Immature natural killer cell (primary cell): ENCODE measurements at regions not wholly inside any gene's neighbourhood (a gene's known extent, or its start where the extent isn't known, plus 50 kb on each side); places are given as distances from the start of the nearest gene placed in this dataset.
"Not testable (repeated sequence)": the region's sequence is repeated elsewhere in the genome, so short reads cannot be mapped to it uniquely, and the experiment has no call there.

Experiments
- DNase-seq, 3 donors: peaks; one replicate each; pipeline ENCODE4 v3.0.0; 2022; ENCODE audit warnings: mixed read lengths in 1 of 3
- H3K27ac Mint-ChIP-seq, 6 donors: one replicate each; pipeline ENCODE4 v1.8.0; 2020; ENCODE audit warnings: mixed read lengths in 6 of 6, mild to moderate bottlenecking in 5 of 6, inconsistent platforms in 4 of 6, moderate library complexity in 3 of 6
- H3K27me3 Mint-ChIP-seq, 3 donors: one replicate each; pipeline ENCODE4 v1.8.0; 2020 to 2021; ENCODE audit warnings: low read depth in 3 of 3, mild to moderate bottlenecking in 3 of 3, mixed read lengths in 3 of 3, moderate library complexity in 3 of 3, inconsistent platforms in 1 of 3
- H3K36me3 Mint-ChIP-seq, 3 donors: one replicate each; pipeline ENCODE4 v1.8.0; 2020; ENCODE audit warnings: mixed read lengths in 3 of 3, inconsistent platforms in 2 of 3, mild to moderate bottlenecking in 2 of 3
- H3K4me1 Mint-ChIP-seq, 2 donors: one replicate each; pipeline ENCODE4 v1.8.0; 2020; ENCODE audit warnings: inconsistent platforms in 2 of 2, mild to moderate bottlenecking in 2 of 2, mixed read lengths in 2 of 2, moderate library complexity in 1 of 2
- H3K4me3 Mint-ChIP-seq, 5 donors: one replicate each; pipeline ENCODE4 v1.8.0; 2020; ENCODE audit warnings: mild to moderate bottlenecking in 5 of 5, mixed read lengths in 5 of 5, inconsistent platforms in 3 of 5, moderate library complexity in 3 of 5
- H3K9me3 Mint-ChIP-seq, 6 donors: one replicate each; pipeline ENCODE4 v1.8.0; 2020; ENCODE audit warnings: mild to moderate bottlenecking in 6 of 6, mixed read lengths in 6 of 6, inconsistent platforms in 4 of 6, moderate library complexity in 3 of 6

DNA sequence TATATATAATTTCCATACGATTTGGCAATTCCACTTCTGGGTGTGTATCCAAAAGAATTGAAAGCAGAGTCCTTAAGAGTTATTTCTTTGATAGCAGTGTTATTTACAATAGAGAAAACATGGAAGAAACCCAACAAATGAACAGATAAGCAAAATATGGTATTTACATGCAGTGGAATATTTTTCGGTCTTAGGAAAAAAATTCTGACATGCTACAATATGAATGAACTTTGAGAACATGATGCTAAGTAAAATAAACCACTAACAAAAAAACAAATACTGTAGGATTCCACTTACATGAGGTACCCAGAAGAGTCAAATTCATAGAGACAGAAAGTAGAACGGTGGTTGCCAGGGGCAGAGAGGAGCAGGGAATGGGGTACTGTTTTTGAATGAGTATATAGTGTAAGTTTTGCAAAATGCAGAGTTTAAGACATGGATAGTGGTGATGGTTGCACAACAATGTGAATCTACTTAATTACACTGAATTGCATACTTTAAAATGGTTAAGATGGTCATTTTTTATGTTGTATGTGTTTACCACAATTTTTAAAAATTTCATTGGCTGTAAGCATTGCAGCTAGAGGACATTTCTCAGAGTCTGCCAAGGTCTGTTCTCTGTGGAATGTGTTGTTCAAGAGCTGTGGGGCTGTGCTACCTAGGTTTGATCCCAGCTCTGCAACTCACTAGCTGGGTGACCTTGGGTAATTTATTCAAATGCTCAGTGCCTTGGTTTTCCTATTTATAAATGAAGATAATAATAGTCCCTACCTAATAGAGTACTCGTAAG is 122.1 kb downstream of the MEX3B start:
- Mint-ChIP-seq H3K36me3 (no peaks in the 10 kb centered on the region), H3K4me1 (no peaks in the 10 kb centered on the region), H3K9me3 (peaks cover 0 to 11% (median under 1%) of the 10 kb centered on the region in 6 donors), H3K27me3 (peaks cover 3 to 8% (median 8%) of the 10 kb centered on the region in 3 donors), H3K4me3 (no peak overlapping the region), H3K27ac (no peak overlapping the region)
- no peak for DNase-seq

DNA sequence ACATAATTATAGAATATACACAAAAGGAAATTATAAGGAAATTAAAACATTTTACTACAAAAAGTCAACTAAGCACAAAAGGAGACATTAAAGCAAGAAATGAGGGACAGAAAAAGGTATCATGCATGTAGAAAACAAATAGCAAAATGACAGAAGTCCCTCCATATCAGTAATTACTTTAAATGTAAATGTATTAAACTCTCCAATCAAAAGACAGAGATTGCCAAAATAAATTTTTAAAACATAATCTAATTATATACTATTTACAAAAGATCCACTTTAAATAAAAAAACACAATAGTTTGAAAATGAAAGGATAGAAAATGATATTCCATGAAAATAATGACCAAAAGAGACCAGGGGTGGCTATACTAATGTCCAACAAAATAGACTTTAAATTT is 123.7 kb downstream of the MEX3B start:
- Mint-ChIP-seq H3K9me3 (peaks cover 0 to 17% (median 6%) of the 10 kb centered on the region in 6 donors), H3K27ac (no peak overlapping the region), H3K27me3 (peaks cover 8 to 10% (median 8%) of the 10 kb centered on the region in 3 donors), H3K4me1 (no peaks in the 10 kb centered on the region), H3K4me3 (no peak overlapping the region), H3K36me3 (peaks cover 0 to 5% (median 0%) of the 10 kb centered on the region in 3 donors)
- no peak for DNase-seq

DNA sequence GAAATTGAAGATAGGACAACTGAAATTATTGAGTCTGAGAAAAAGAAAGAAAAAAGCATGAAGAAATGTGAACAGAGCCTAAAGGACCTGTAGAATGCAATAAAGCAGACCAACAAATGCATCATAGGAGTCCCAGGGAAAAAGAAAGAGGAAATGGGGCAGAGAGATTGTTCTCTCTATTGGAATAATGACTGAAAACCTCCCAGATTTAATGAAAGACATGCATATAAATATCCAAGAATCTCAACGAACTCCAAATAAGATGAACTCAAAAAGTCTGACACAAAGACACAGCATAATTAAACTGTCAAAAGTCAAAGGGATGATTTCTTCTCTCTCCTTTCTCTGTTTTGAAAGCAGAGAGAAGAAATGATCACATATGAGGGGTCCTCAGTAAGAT is 124.7 kb downstream of the MEX3B start:
- peaks cover 0 to 5% (median 0%) of the 10 kb centered on the region in 3 donors for H3K36me3 Mint-ChIP-seq
- H3K4me3 Mint-ChIP-seq, result no peak overlapping the region
- H3K4me1 Mint-ChIP-seq, result no peaks in the 10 kb centered on the region
- H3K27ac Mint-ChIP-seq, result no peak overlapping the region
- DNase-seq, result no peak
- peaks cover 8 to 9% (median 8%) of the 10 kb centered on the region in 3 donors for H3K27me3 Mint-ChIP-seq
- peaks cover 0 to 17% (median 6%) of the 10 kb centered on the region in 6 donors for H3K9me3 Mint-ChIP-seq

DNA sequence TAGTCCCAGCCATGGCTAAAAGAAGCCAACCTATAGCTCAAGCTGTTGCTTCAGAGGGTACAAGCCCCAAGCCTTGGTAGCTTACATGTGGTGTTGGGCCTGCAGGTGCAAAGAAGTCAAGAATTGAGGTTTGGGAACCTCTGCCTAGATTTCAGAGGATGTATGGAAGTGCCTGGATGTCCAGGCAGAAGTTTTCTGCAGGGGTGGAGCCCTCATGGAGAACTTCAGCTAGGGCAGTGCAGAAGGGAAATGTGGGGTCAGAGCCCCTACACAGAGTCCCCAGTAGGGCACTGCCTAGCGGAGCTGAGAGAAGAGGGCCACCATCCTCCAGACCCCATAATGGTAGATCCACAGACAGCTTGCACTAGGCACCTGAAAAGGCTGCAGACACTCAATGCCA is 127.1 kb downstream of the MEX3B start:
- H3K4me3 Mint-ChIP-seq, H3K27me3 Mint-ChIP-seq, H3K27ac Mint-ChIP-seq, H3K4me1 Mint-ChIP-seq, H3K36me3 Mint-ChIP-seq, DNase-seq: not testable (repeated sequence)
- H3K9me3 Mint-ChIP-seq, result peaks cover 0 to 17% (median 6%) of the 10 kb centered on the region in 6 donors

DNA sequence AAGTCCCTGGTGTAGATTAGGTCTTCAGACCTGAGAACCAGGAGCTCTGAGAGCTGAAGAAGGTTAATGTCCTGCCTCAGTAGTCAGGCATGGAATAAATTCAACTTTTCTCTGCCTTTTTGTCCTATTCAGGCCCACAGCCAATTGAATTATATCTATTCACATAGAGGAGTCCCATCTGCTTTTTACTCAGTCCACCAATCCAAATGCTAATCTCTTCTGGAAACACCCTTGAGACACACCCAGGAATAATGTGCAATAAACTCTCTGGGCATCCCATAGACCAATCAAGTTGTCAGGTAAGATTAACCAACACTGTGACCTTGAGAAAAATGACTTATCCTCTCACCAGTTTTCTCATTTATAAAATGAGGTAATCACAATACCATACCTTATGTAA is 129.4 kb downstream of the MEX3B start:
- no peak for DNase-seq
- H3K27ac Mint-ChIP-seq, result no peak overlapping the region
- H3K9me3 Mint-ChIP-seq, result peaks cover 0 to 17% (median 6%) of the 10 kb centered on the region in 6 donors
- peaks cover 2 to 8% (median 5%) of the 10 kb centered on the region in 3 donors for H3K27me3 Mint-ChIP-seq
- no peaks in the 10 kb centered on the region for H3K4me1 Mint-ChIP-seq
- no peak overlapping the region for H3K4me3 Mint-ChIP-seq
- peaks cover 0 to 5% (median 0%) of the 10 kb centered on the region in 3 donors for H3K36me3 Mint-ChIP-seq

DNA sequence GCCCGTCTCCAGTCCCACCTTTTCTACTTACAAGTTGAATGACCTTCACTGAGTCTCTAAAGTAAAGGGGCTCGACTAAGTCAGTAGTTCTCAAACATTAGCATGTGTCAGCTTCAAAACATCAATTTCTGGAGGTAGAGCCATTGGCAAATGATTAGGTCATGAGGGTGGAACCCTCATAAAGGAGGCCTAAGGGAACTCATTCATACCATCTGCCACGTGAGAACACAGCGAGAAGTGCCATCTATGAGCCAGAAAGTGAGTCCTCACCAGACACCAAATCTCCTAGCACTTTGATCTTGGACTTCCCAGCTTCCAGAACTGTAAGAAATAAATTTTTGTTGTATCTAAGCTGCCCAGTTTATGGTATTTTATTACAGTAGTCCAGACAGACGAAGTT is 129.8 kb downstream of the MEX3B start:
- Mint-ChIP-seq H3K9me3 (peaks cover 0 to 12% (median 6%) of the 10 kb centered on the region in 6 donors), H3K27ac (no peak overlapping the region), H3K4me1 (no peaks in the 10 kb centered on the region), H3K36me3 (peaks cover 0 to 5% (median 0%) of the 10 kb centered on the region in 3 donors), H3K27me3 (peaks cover 2 to 7% (median 5%) of the 10 kb centered on the region in 3 donors), H3K4me3 (no peak overlapping the region)
- no peak for DNase-seq

DNA sequence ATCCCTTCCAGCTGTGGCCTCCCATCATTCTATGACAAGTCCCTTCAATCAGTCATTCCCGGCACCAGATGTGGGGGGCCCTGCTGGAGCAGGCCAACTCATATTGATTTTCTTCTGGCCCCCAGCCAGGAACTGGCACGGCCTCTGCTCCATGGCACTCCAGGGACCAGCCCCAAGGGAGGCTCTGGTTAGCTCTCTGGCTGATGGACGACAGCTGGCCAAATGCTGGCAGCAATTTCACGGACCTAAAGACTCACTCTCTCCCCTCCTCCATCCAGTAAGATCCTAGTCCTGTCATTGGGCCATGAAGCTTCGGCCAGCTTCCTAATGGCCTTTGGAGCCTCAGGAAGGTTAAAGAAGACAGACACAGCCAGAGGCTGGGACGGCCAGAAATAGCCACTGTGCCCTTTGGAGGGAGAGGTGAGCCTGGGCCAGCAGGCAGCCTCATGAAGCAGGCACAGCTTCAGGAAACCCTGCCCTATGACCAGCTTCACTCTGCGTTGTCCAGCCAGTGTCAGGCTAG is 131.0 kb downstream of the MEX3B start:
- H3K9me3 Mint-ChIP-seq, result peaks cover 0 to 7% (median 5%) of the 10 kb centered on the region in 6 donors
- H3K27me3 Mint-ChIP-seq, result peaks cover 0 to 7% (median 3%) of the 10 kb centered on the region in 3 donors
- peaks cover 0 to 5% (median 0%) of the 10 kb centered on the region in 3 donors for H3K36me3 Mint-ChIP-seq
- no peak overlapping the region for H3K4me3 Mint-ChIP-seq
- no peak overlapping the region for H3K27ac Mint-ChIP-seq
- DNase-seq, result no peak
- no peaks in the 10 kb centered on the region for H3K4me1 Mint-ChIP-seq

DNA sequence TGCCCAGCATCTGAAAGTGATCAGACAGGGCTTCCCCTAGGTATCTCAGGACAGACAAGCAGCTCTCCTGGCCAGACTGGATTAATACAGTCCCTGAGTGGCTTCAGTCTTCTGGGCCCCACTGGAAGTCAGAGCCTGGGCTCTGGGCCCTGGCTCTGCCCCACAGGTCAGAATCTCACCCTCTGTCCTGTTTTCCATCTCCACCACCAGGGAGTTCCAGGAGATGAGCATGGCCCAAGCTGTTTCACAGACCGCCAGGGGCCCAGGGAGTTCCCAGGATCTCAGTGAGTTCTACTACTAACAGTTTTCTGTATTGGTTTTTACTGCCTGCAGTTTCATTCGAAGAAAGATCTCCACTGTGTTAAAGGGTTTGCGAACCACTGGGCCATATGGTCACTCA is 131.5 kb downstream of the MEX3B start:
- Mint-ChIP-seq H3K36me3 (peaks cover 0 to 5% (median 0%) of the 10 kb centered on the region in 3 donors), H3K9me3 (peaks cover 0 to 7% (median 5%) of the 10 kb centered on the region in 6 donors), H3K4me3 (no peak overlapping the region), H3K27me3 (peaks cover 0 to 7% (median 2%) of the 10 kb centered on the region in 3 donors), H3K4me1 (no peaks in the 10 kb centered on the region), H3K27ac (no peak overlapping the region)
- no peak for DNase-seq

DNA sequence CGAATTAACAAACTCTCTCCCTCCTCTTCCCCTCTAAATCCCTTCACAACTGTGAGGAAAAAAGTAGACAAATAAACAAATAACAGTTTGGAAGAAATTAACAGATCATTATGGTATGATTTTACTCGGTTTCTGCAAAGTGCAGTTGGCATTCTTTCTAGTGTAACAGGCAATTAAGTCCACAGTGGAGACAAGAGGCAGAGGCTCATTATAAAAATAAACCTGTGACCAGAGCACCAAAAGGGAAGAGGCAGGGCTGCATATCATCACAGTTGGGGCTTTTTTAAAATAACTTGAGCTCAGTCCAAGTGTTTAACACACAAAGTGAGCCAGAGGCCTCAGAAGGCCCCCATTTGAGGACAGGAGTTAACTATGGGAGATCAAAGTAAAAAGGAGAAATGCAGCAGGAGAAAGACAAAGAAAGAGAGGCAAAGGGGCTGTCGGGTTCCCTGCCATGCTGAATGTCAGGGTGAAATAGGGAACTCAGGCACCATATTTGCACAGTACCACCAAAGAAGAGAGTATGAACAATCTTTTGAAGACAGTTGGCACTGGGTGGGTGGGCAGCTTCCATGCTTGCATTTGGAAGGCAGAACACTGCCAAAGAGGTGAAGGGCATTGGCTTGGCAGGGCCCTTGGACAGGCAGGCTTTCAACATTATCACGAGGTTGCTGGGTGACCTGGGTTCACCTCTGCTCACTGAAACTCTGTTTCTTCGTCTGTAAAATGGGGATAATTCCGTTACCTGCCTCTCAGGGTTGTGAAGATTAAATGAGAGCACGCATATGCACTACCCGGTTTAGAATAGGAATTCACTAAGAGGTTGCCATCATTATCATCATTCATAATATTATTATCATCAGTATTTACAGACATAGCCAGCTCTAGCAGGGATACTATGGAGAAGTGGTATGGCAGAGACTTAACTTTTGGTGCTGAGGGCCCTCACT is 134.5 kb downstream of the MEX3B start:
- no peaks in the 10 kb centered on the region for H3K4me1 Mint-ChIP-seq
- no peak for DNase-seq
- no peaks in the 10 kb centered on the region for H3K9me3 Mint-ChIP-seq
- no peak overlapping the region for H3K27ac Mint-ChIP-seq
- no peak overlapping the region for H3K4me3 Mint-ChIP-seq
- no peaks in the 10 kb centered on the region for H3K27me3 Mint-ChIP-seq
- no peaks in the 10 kb centered on the region for H3K36me3 Mint-ChIP-seq

DNA sequence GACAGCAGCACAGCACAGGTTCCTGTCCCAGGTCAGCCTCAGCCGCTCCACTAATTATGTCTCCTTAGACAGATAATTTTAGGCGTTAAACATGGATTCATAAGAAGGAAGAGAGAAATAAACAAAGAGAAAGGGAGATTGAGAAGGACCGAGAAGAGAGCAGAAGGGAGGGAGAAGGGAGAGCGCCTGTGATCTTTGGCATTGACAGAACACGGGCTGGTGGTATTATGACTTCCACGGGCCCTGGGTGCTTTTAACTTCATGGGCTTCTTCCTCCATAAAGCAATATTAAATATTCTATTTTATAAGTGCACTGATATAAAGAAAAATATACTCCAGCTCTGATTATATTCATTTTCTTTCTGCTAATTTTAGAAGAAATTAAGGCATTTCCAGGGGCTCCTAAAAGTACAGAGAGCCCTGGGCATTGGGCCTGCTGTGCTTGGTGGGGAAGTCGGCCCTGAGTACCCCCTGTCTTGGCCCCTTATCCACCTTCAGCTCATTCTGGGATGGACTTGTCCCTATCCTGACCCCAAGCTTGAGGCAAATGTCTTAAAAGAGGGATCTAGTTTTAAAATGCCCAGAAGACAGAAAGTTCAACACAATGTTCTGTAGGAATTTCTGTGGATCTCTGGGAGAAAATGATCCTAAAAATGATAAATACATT is 135.3 kb downstream of the MEX3B start:
- H3K4me1 Mint-ChIP-seq, result no peaks in the 10 kb centered on the region
- H3K4me3 Mint-ChIP-seq, result no peak overlapping the region
- no peaks in the 10 kb centered on the region for H3K9me3 Mint-ChIP-seq
- no peak for DNase-seq
- H3K27me3 Mint-ChIP-seq, result peaks cover 0 to 5% (median 0%) of the 10 kb centered on the region in 3 donors
- no peak overlapping the region for H3K27ac Mint-ChIP-seq
- no peaks in the 10 kb centered on the region for H3K36me3 Mint-ChIP-seq

DNA sequence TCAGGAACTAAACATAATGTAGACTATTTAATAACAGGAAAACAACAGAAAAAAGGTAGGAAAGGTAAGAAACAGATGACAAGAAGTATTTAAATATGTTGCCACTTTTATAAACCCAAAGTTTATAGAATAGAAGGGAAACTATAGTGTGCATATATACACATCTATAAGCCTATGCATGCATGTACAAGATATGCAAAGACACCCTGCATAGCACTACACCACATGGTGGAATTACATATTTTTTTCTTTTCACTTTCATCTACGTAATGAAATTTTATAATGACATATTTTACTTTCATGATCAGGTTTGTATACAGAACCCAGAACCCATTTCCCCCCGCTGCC is 136.8 kb downstream of the MEX3B start:
- Mint-ChIP-seq H3K4me1 (no peaks in the 10 kb centered on the region), H3K27ac (no peak overlapping the region), H3K9me3 (no peaks in the 10 kb centered on the region), H3K27me3 (peaks cover 0 to 5% (median 0%) of the 10 kb centered on the region in 3 donors), H3K4me3 (no peak overlapping the region), H3K36me3 (no peaks in the 10 kb centered on the region)
- DNase-seq, result no peak

DNA sequence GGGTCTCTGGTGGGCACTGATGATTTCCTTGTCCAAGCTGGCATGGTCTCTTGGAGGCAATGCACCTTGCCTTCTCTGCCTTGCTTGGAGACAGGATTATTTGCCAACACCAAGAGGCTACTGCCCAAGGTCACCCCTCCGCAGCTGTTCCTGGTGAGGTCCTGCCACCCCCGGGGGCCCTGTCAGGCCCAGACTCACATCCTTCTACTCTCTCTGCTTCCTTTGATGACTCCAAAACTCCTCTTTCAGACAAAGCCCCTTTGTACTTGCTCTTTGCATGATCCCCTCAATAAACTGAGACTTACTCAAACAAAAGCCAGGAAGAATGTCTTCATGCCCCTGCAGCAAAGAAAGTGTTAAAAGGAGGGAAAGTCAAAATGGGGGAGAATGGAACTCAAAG is 137.7 kb downstream of the MEX3B start:
- H3K4me3 Mint-ChIP-seq, result no peak overlapping the region
- H3K9me3 Mint-ChIP-seq, result no peaks in the 10 kb centered on the region
- H3K36me3 Mint-ChIP-seq, result no peaks in the 10 kb centered on the region
- peaks cover 0 to 5% (median 0%) of the 10 kb centered on the region in 3 donors for H3K27me3 Mint-ChIP-seq
- no peak for DNase-seq
- H3K4me1 Mint-ChIP-seq, result no peaks in the 10 kb centered on the region
- no peak overlapping the region for H3K27ac Mint-ChIP-seq

DNA sequence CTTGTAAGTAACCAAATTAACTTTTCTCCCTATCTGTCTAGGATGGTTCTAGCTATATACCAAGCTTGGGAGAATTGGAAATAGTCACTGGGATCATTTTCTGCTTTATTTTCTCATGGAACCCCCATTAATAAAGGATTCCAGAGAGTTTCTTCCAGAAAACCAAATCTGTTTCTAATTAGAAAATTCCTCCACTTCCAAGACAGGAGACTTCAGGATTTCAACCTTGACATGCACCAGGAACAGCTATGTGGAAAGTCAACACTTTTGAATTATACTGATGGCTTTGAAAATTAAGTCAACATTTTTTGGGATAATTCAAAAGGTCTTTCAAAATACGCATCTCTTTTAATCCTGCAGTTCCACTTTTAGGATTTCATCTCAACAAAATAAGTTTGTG is 138.3 kb downstream of the MEX3B start:
- DNase-seq, result no peak
- Mint-ChIP-seq H3K36me3 (no peaks in the 10 kb centered on the region), H3K4me3 (no peak overlapping the region), H3K27me3 (peaks cover 0 to 5% (median 0%) of the 10 kb centered on the region in 3 donors), H3K4me1 (no peaks in the 10 kb centered on the region), H3K9me3 (no peaks in the 10 kb centered on the region), H3K27ac (no peak overlapping the region)
